CD4-positive, alpha-beta memory T cell (primary cell): ENCODE measurements at regions not wholly inside any gene's neighbourhood (a gene's known extent, or its start where the extent isn't known, plus 50 kb on each side); places are given as distances from the start of the nearest gene placed in this dataset.

ENCODE experiments used
- CTCF ChIA-PET: fragments of 350-600 bp; sonication (Branson Sonifier 250); formaldehyde crosslinking; loops from one replicate; lab custom pipeline; 2021; ENCODE audit warnings: inconsistent platforms; ENCODE audit not compliant: partially characterized antibody; lab: Charles Lee
- POLR2A ChIA-PET: fragments of 350-600 bp; sonication (Branson Sonifier 250); formaldehyde crosslinking; loops from one replicate; lab custom pipeline; 2021; ENCODE audit not compliant: partially characterized antibody; lab: Charles Lee
- DNase-seq, 5 donors: peaks; one replicate each; pipeline versions ENCODE4 v3.0.0 to v3.0.0-alpha.2; 2020 to 2022; ENCODE audit warnings: mixed read lengths in 1 of 5
- H3K27ac ChIP-seq: one replicate; pipeline ENCODE4 v1.7.0; 2013; ENCODE audit warnings: low read depth, low read length
- H3K27me3 ChIP-seq: 2 replicates; pipeline ENCODE4 v1.7.0; 2013; ENCODE audit warnings: mild to moderate bottlenecking, low read length, moderate library complexity; ENCODE audit not compliant: insufficient read depth
- H3K36me3 ChIP-seq: 2 replicates; pipeline ENCODE4 v1.7.0; 2013; ENCODE audit warnings: mild to moderate bottlenecking, low read length, moderate library complexity; ENCODE audit not compliant: insufficient read depth
- H3K4me1 ChIP-seq: 2 replicates; pipeline ENCODE4 v1.7.0; 2013; ENCODE audit warnings: mild to moderate bottlenecking, low read length, moderate library complexity; ENCODE audit not compliant: insufficient read depth
- H3K4me3 ChIP-seq, 2 donors: one replicate each; pipeline ENCODE4 v1.7.0; 2013; ENCODE audit warnings: low read length in 2 of 2, mild to moderate bottlenecking in 1 of 2
- H3K9me3 ChIP-seq, 2 donors: one replicate each; pipeline ENCODE4 v1.7.0; 2013; ENCODE audit warnings: low read length in 2 of 2, control low read depth in 1 of 2; ENCODE audit not compliant: control insufficient read depth in 1 of 2
- H3K27ac Mint-ChIP-seq, 7 donors: one replicate each; pipeline ENCODE4 v1.8.0; 2020 to 2021; ENCODE audit warnings: mixed read lengths in 7 of 7, mild to moderate bottlenecking in 6 of 7, inconsistent platforms in 3 of 7, moderate library complexity in 3 of 7
- H3K27me3 Mint-ChIP-seq, 2 donors: one replicate each; pipeline ENCODE4 v1.8.0; 2020 to 2021; ENCODE audit warnings: mixed read lengths in 2 of 2
- H3K36me3 Mint-ChIP-seq, 2 donors: one replicate each; pipeline ENCODE4 v1.8.0; 2020 to 2021; ENCODE audit warnings: mixed read lengths in 2 of 2, inconsistent platforms in 1 of 2, mild to moderate bottlenecking in 1 of 2
- H3K4me1 Mint-ChIP-seq, 4 donors: one replicate each; pipeline ENCODE4 v1.8.0; 2020 to 2021; ENCODE audit warnings: mixed read lengths in 4 of 4, mild to moderate bottlenecking in 1 of 4
- H3K4me3 Mint-ChIP-seq, 8 donors: one replicate each; pipeline ENCODE4 v1.8.0; 2020 to 2021; ENCODE audit warnings: mixed read lengths in 8 of 8, mild to moderate bottlenecking in 7 of 8, moderate library complexity in 6 of 8, inconsistent platforms in 3 of 8
- H3K9me3 Mint-ChIP-seq, 8 donors: one replicate each; pipeline ENCODE4 v1.8.0; 2020 to 2021; ENCODE audit warnings: mixed read lengths in 8 of 8, mild to moderate bottlenecking in 5 of 8, inconsistent platforms in 3 of 8, moderate library complexity in 1 of 8
- intact Hi-C: fragments of 100-400 bp; cut with micrococcal nuclease; formaldehyde crosslinking; loops from one replicate; pipeline ENCODE4 v1.15.1; 2023

DNA sequence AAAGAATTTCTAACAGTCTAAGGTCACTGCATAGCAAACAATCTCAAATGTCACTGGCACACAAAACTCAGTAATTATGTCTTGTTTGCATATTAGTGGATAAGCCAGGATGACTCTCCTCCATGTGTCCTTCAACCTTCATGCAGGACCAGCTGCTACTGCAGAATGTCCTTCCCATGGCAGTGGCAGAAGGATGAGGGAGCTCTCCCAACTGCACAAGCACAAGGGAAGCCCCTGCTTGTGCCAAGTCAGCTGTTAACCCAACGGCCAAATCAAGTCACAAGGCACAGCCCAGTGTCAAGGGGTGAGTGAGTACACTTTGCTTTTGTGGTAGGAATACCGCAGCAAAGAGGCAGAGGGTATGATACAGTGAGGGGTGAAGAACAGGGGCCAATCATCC, 59.3 kb upstream of the VWC2 start:
- no peak overlapping the region for H3K27ac ChIP-seq
- POLR2A ChIA-PET = no interaction called here
- no peaks in the 10 kb centered on the region for H3K9me3 ChIP-seq
- no peaks in the 10 kb centered on the region for H3K36me3 ChIP-seq
- Mint-ChIP-seq H3K9me3 (peaks cover 0 to 6% (median 2%) of the 10 kb centered on the region in 8 donors), H3K27ac (no peak overlapping the region), H3K36me3 (no peaks in the 10 kb centered on the region), H3K27me3 (no peaks in the 10 kb centered on the region), H3K4me3 (no peak overlapping the region), H3K4me1 (no peaks in the 10 kb centered on the region)
- intact Hi-C loops = no loop called here
- H3K4me1 ChIP-seq = no peaks in the 10 kb centered on the region
- H3K27me3 ChIP-seq = no peaks in the 10 kb centered on the region
- no peak for DNase-seq
- CTCF ChIA-PET = no interaction called here
- H3K4me3 ChIP-seq = no peak overlapping the region

- POLR2A ChIA-PET = no interaction called here
- intact Hi-C loops = no loop called here
- Histone ChIP-seq H3K4me3 (no peak overlapping the region), H3K36me3 (no peaks in the 10 kb centered on the region), H3K27ac (no peak overlapping the region), H3K9me3 (no peaks in the 10 kb centered on the region), H3K4me1 (no peaks in the 10 kb centered on the region), H3K27me3 (no peaks in the 10 kb centered on the region)
- no peaks in the 10 kb centered on the region for H3K36me3 Mint-ChIP-seq
- H3K4me3 Mint-ChIP-seq = no peak overlapping the region
- no peak for DNase-seq
- H3K4me1 Mint-ChIP-seq = no peaks in the 10 kb centered on the region
- CTCF ChIA-PET = no interaction called here
- H3K27me3 Mint-ChIP-seq = no peaks in the 10 kb centered on the region
- peaks cover 0 to 8% (median 1%) of the 10 kb centered on the region in 8 donors for H3K9me3 Mint-ChIP-seq
- no peak overlapping the region for H3K27ac Mint-ChIP-seq
Observed at GRCh38 chr7:49715486-49715885, 58.0 kb upstream of the VWC2 start.

- no peaks in the 10 kb centered on the region for H3K36me3 ChIP-seq
- no peak overlapping the region for H3K27ac Mint-ChIP-seq
Observed at GRCh38 chr7:49717547-49717946, 55.9 kb upstream of the VWC2 start.

GRCh38 chr7:49718760-49719159, 54.7 kb upstream of the VWC2 start:
- Histone ChIP-seq H3K36me3 (no peaks in the 10 kb centered on the region), H3K4me3 (no peak overlapping the region), H3K4me1 (no peaks in the 10 kb centered on the region), H3K27ac (no peak overlapping the region), H3K9me3 (no peaks in the 10 kb centered on the region), H3K27me3 (no peaks in the 10 kb centered on the region)
- POLR2A ChIA-PET = no interaction called here
- no peak for DNase-seq
- no peaks in the 10 kb centered on the region for H3K27me3 Mint-ChIP-seq
- H3K4me1 Mint-ChIP-seq = no peaks in the 10 kb centered on the region
- peaks cover 0 to 8% (median 0%) of the 10 kb centered on the region in 8 donors for H3K9me3 Mint-ChIP-seq
- no peak overlapping the region for H3K4me3 Mint-ChIP-seq
- intact Hi-C loops = no loop called here
- H3K36me3 Mint-ChIP-seq = no peaks in the 10 kb centered on the region
- H3K27ac Mint-ChIP-seq = no peak overlapping the region
- CTCF ChIA-PET = no interaction called here

More at GRCh38 chr7:49717547-49717946, 55.9 kb upstream of the VWC2 start:
- no peak overlapping the region for H3K4me3 Mint-ChIP-seq
- Histone ChIP-seq H3K9me3 (no peaks in the 10 kb centered on the region), H3K27me3 (no peaks in the 10 kb centered on the region), H3K27ac (no peak overlapping the region), H3K4me3 (no peak overlapping the region), H3K4me1 (no peaks in the 10 kb centered on the region)
- intact Hi-C loops = no loop called here
- H3K27me3 Mint-ChIP-seq = no peaks in the 10 kb centered on the region
- no peaks in the 10 kb centered on the region for H3K4me1 Mint-ChIP-seq
- no peak for DNase-seq
- peaks cover 0 to 8% (median 0%) of the 10 kb centered on the region in 8 donors for H3K9me3 Mint-ChIP-seq
- ChIA-PET CTCF (no interaction called here), POLR2A (no interaction called here)
- H3K36me3 Mint-ChIP-seq = no peaks in the 10 kb centered on the region

DNA sequence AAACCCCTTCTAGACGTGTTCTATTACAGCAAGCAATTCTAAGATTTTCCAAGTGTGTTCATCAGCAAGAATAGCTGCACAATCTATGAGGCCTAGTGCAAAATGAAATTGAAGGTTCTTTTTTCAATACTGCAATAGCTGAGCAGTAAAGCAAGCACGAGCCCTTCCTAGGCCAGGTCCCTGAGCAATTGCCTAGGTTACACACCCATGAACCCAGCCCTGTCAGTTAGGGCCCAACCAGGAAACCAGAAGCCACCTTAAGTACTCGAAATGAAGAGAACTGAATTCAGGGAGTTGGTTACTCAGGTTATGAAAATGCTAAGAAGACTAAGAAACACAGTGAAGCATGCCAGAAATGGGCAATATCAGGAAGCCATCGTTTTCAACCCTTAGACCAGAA, 52.0 kb upstream of the VWC2 start:
- Histone ChIP-seq H3K4me1 (no peaks in the 10 kb centered on the region), H3K27me3 (no peaks in the 10 kb centered on the region), H3K27ac (no peak overlapping the region), H3K4me3 (no peak overlapping the region), H3K36me3 (no peaks in the 10 kb centered on the region), H3K9me3 (no peaks in the 10 kb centered on the region)
- H3K27me3 Mint-ChIP-seq = no peaks in the 10 kb centered on the region
- ChIA-PET POLR2A (no interaction called here), CTCF (no interaction called here)
- no peaks in the 10 kb centered on the region for H3K36me3 Mint-ChIP-seq
- H3K27ac Mint-ChIP-seq = no peak overlapping the region
- H3K9me3 Mint-ChIP-seq = peaks cover 0 to 8% (median 0%) of the 10 kb centered on the region in 8 donors
- intact Hi-C loops = no loop called here
- no peaks in the 10 kb centered on the region for H3K4me1 Mint-ChIP-seq
- DNase-seq = no peak
- H3K4me3 Mint-ChIP-seq = no peak overlapping the region
